Mesenchymal stem cell (in vitro differentiated cells and primary cell): ENCODE measurements at regions not wholly inside any gene's neighbourhood (a gene's known extent, or its start where the extent isn't known, plus 50 kb on each side); places are given as distances from the start of the nearest gene placed in this dataset.

ENCODE experiments used
- DNase-seq: peaks from one replicate; pipeline ENCODE4 v3.0.0-alpha.2; 2013
- H2AFZ ChIP-seq: one replicate; pipeline ENCODE4 v1.6.1; 2013; ENCODE audit warnings: low read depth, mild to moderate bottlenecking, control low read depth, inconsistent platforms, low read length, moderate library complexity
- H2AK5ac ChIP-seq: 2 replicates; pipeline ENCODE4 v1.6.1; 2013; ENCODE audit warnings: low read length, moderate library complexity, mild to moderate bottlenecking, inconsistent platforms; ENCODE audit not compliant: severe bottlenecking
- H2BK120ac ChIP-seq: one replicate; pipeline ENCODE4 v1.6.1; 2013; ENCODE audit warnings: low read depth, mild to moderate bottlenecking, inconsistent platforms, low read length, moderate library complexity
- H2BK12ac ChIP-seq, 2 experiments: one replicate each; pipeline ENCODE4 v1.6.1; 2013; ENCODE audit warnings: inconsistent platforms in 2 of 2, low read length in 2 of 2, mild to moderate bottlenecking in 2 of 2, moderate library complexity in 2 of 2, control low read depth in 1 of 2
- H2BK15ac ChIP-seq: one replicate; pipeline ENCODE4 v1.6.1; 2013; ENCODE audit warnings: mild to moderate bottlenecking, low read depth, inconsistent platforms; ENCODE audit not compliant: poor library complexity, severe bottlenecking
- H2BK5ac ChIP-seq: 2 replicates; pipeline ENCODE4 v1.6.1; 2013; ENCODE audit warnings: low read depth, mild to moderate bottlenecking, low read length, control low read depth, inconsistent platforms; ENCODE audit not compliant: poor library complexity, severe bottlenecking
- H3K14ac ChIP-seq, 2 experiments: one replicate each; pipeline ENCODE4 v1.6.1; 2013; ENCODE audit warnings: inconsistent platforms in 2 of 2, low read length in 2 of 2, control low read depth in 1 of 2, mild to moderate bottlenecking in 1 of 2, moderate library complexity in 1 of 2
- H3K18ac ChIP-seq, 2 experiments: one replicate each; pipeline ENCODE4 v1.6.1; 2013; ENCODE audit warnings: inconsistent platforms in 2 of 2, low read length in 2 of 2, control low read depth in 1 of 2, low read depth in 1 of 2, mild to moderate bottlenecking in 1 of 2
- H3K23ac ChIP-seq, 2 experiments: one replicate each; pipeline ENCODE4 v1.6.1; 2013; ENCODE audit warnings: inconsistent platforms in 2 of 2, low read length in 2 of 2, mild to moderate bottlenecking in 2 of 2, moderate library complexity in 2 of 2, control low read depth in 1 of 2
- H3K27ac ChIP-seq: 2 replicates; pipeline ENCODE4 v1.5.1; 2013; ENCODE audit warnings: mild to moderate bottlenecking, moderate library complexity, low read length, control low read depth, inconsistent platforms; ENCODE audit not compliant: poor library complexity, severe bottlenecking
- H3K27me3 ChIP-seq, 2 experiments: 2 replicates each; pipeline versions ENCODE4 v1.6.1 to v1.7.0; 2013; ENCODE audit warnings: low read length in 2 of 2, mild to moderate bottlenecking in 2 of 2, moderate library complexity in 2 of 2, control low read depth in 1 of 2, inconsistent platforms in 1 of 2; ENCODE audit not compliant: control insufficient read depth in 1 of 2, insufficient read depth in 1 of 2
- H3K36me3 ChIP-seq, 2 experiments: 2 replicates each; pipeline versions ENCODE4 v1.6.1 to v1.7.0; 2013; ENCODE audit warnings: low read length in 2 of 2, control low read depth in 1 of 2, inconsistent platforms in 1 of 2, low read depth in 1 of 2, mild to moderate bottlenecking in 1 of 2; ENCODE audit not compliant: insufficient read depth in 2 of 2, control insufficient read depth in 1 of 2
- H3K4ac ChIP-seq, 2 experiments: one replicate each; pipeline ENCODE4 v1.6.1; 2013; ENCODE audit warnings: inconsistent platforms in 2 of 2, low read length in 2 of 2, mild to moderate bottlenecking in 2 of 2, moderate library complexity in 2 of 2, control low read depth in 1 of 2, low read depth in 1 of 2
- H3K4me1 ChIP-seq: 2 replicates; pipeline ENCODE4 v1.6.1; 2013; ENCODE audit warnings: low read depth, low read length, control low read depth; ENCODE audit not compliant: control insufficient read depth, insufficient read depth
- H3K4me2 ChIP-seq: 2 replicates; pipeline ENCODE4 v1.6.1; 2013; ENCODE audit warnings: low read length, mild to moderate bottlenecking, inconsistent platforms; ENCODE audit not compliant: poor library complexity, severe bottlenecking
- H3K4me3 ChIP-seq, 2 experiments: 2 replicates each; pipeline versions ENCODE4 v1.5.1 to v1.7.0; 2013; ENCODE audit warnings: low read length in 2 of 2, mild to moderate bottlenecking in 2 of 2, control low read depth in 1 of 2, low read depth in 1 of 2; ENCODE audit not compliant: insufficient read depth in 1 of 2
- H3K79me1 ChIP-seq: replicated peaks from 2 replicates; pipeline ENCODE4 v1.6.1; 2013; ENCODE audit warnings: mild to moderate bottlenecking, control low read depth, low read length, inconsistent platforms; ENCODE audit not compliant: poor library complexity, severe bottlenecking
- H3K9ac ChIP-seq: 2 replicates; pipeline ENCODE4 v1.7.0; 2013; ENCODE audit warnings: mild to moderate bottlenecking, low read length, moderate library complexity
- H3K9me3 ChIP-seq: 2 replicates; pipeline ENCODE4 v1.7.0; 2013; ENCODE audit warnings: mild to moderate bottlenecking, low read length; ENCODE audit not compliant: control insufficient read depth
- H4K8ac ChIP-seq: one replicate; pipeline ENCODE4 v1.6.1; 2013; ENCODE audit warnings: inconsistent platforms, mild to moderate bottlenecking, low read length, moderate library complexity
- H4K91ac ChIP-seq: one replicate; pipeline ENCODE4 v1.6.1; 2013; ENCODE audit warnings: mild to moderate bottlenecking, low read length, inconsistent platforms
- WGBS: methylation state at CpG from one replicate; pipeline ENCODE4 v1.1.7; 2013; ENCODE audit warnings: mixed read lengths; 5-methylcytosine and 5-hydroxymethylcytosine counted together

DNA sequence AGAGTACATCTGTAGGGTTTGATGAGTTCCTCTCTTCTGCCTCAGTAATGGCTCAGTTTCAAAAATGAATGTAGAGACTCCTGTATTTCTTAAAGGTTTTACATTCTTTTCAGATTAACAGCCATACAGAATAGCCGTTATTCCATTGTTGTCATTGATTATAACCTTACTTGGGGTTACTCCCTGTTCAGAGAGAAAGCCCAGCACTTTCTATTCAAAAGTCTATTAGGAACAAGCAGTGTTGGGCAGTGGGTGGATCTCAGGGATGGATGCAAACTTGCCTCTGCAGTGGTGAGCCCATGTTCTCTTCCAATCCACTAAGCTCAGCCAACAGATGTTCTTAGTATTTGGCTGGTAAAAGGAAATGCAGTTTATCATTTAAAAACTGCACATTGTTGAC is 342.6 kb upstream of the E2F7 start:
- Histone ChIP-seq H3K27ac (no peak overlapping the region), H2BK120ac (no peak overlapping the region), H3K79me1 (no peaks in the 10 kb centered on the region), H3K36me3 (no peaks in the 10 kb centered on the region), H3K27me3 (no peaks in the 10 kb centered on the region), H3K4me1 (no peaks in the 10 kb centered on the region), H3K9me3 (no peaks in the 10 kb centered on the region), H3K18ac (no peak overlapping the region), H2BK12ac (no peak overlapping the region), H2AFZ (no peak overlapping the region), H3K4me3 (no peak overlapping the region), H2AK5ac (no peak overlapping the region), H3K4me2 (no peak overlapping the region), H3K4ac (no peak overlapping the region), H4K8ac (no peak overlapping the region), H2BK15ac (no peak overlapping the region), H3K23ac (no peak overlapping the region), H3K14ac (no peak overlapping the region), H3K9ac (no peak overlapping the region), H2BK5ac (no peak overlapping the region), H4K91ac (no peak overlapping the region)
- no CpG with 5 or more reads among the region's 1 CpG for WGBS
- no peak for DNase-seq

GRCh38 chr12:77406219-77406905 is 341.0 kb upstream of the E2F7 start:
- H3K4me1 ChIP-seq, result no peaks in the 10 kb centered on the region
- H3K27me3 ChIP-seq, result no peaks in the 10 kb centered on the region
- no peak overlapping the region for H3K23ac ChIP-seq
- no peak overlapping the region for H3K4me2 ChIP-seq
- no peaks in the 10 kb centered on the region for H3K79me1 ChIP-seq
- no peak overlapping the region for H2BK120ac ChIP-seq
- no peak overlapping the region for H3K14ac ChIP-seq
- no peak overlapping the region for H3K9ac ChIP-seq
- no peak overlapping the region for H2AK5ac ChIP-seq
- H3K4ac ChIP-seq, result no peak overlapping the region
- H3K9me3 ChIP-seq, result no peaks in the 10 kb centered on the region
- no peak for DNase-seq
- H4K91ac ChIP-seq, result no peak overlapping the region
- no peak overlapping the region for H4K8ac ChIP-seq
- no peak overlapping the region for H3K27ac ChIP-seq
- no peak overlapping the region for H3K18ac ChIP-seq
- H3K36me3 ChIP-seq, result no peaks in the 10 kb centered on the region
- H2AFZ ChIP-seq, result no peak overlapping the region
- H2BK15ac ChIP-seq, result no peak overlapping the region
- H3K4me3 ChIP-seq, result no peak overlapping the region
- WGBS, result 100% methylated on average over 2 of the region's 4 CpGs
- no peak overlapping the region for H2BK12ac ChIP-seq
- no peak overlapping the region for H2BK5ac ChIP-seq

DNA sequence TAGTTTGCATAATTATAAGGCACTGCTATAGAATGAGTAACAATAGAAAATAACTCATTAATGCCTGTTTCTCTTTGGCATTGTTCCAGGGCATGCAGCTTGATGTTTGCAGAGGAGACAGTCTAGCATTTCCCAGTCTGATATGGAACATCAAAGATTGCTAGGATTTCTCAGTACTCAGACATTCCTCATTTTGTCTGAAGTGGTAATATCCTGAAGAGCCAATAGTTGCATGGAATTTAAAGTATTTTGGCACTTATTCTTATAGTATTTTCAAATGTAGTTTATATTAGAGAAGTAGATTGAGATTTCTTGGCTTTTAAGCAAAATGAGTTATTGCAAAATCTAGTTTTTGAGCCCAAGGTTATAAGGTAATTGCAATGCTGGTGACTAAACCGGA is 337.3 kb upstream of the E2F7 start:
- H2BK15ac ChIP-seq, result no peak overlapping the region
- no peaks in the 10 kb centered on the region for H3K36me3 ChIP-seq
- H3K79me1 ChIP-seq, result no peaks in the 10 kb centered on the region
- H2AFZ ChIP-seq, result no peak overlapping the region
- no peak overlapping the region for H4K91ac ChIP-seq
- no peak overlapping the region for H4K8ac ChIP-seq
- no peak overlapping the region for H3K4ac ChIP-seq
- no peak overlapping the region for H2BK12ac ChIP-seq
- H3K27me3 ChIP-seq, result no peaks in the 10 kb centered on the region
- H3K27ac ChIP-seq, result no peak overlapping the region
- no peak overlapping the region for H2BK120ac ChIP-seq
- H3K4me2 ChIP-seq, result no peak overlapping the region
- H3K14ac ChIP-seq, result no peak overlapping the region
- H3K4me3 ChIP-seq, result no peak overlapping the region
- H3K18ac ChIP-seq, result no peak overlapping the region
- DNase-seq, result no peak
- H2BK5ac ChIP-seq, result no peak overlapping the region
- H3K4me1 ChIP-seq, result no peaks in the 10 kb centered on the region
- H3K23ac ChIP-seq, result no peak overlapping the region
- no peak overlapping the region for H3K9ac ChIP-seq
- H3K9me3 ChIP-seq, result no peaks in the 10 kb centered on the region
- no CpG with 5 or more reads among the region's 1 CpG for WGBS
- no peak overlapping the region for H2AK5ac ChIP-seq

- Histone ChIP-seq H4K91ac (no peak overlapping the region), H2AFZ (no peak overlapping the region), H3K4ac (no peak overlapping the region), H3K36me3 (no peaks in the 10 kb centered on the region), H2BK5ac (no peak overlapping the region), H2BK120ac (no peak overlapping the region), H4K8ac (no peak overlapping the region), H3K9me3 (no peaks in the 10 kb centered on the region), H3K4me2 (no peak overlapping the region), H2AK5ac (no peak overlapping the region), H3K27me3 (no peaks in the 10 kb centered on the region), H3K23ac (no peak overlapping the region), H3K79me1 (no peaks in the 10 kb centered on the region), H2BK15ac (no peak overlapping the region), H3K4me1 (no peaks in the 10 kb centered on the region), H3K4me3 (no peak overlapping the region), H3K14ac (no peak overlapping the region), H3K9ac (no peak overlapping the region), H2BK12ac (no peak overlapping the region), H3K18ac (no peak overlapping the region), H3K27ac (no peak overlapping the region)
- no peak for DNase-seq
These were observed 336.4 kb upstream of the E2F7 start for GRCh38 chr12:77401770-77402081.
